ENCODE measurements at regions not wholly inside any gene's neighbourhood (a gene's known extent, or its start where the extent isn't known, plus 50 kb on each side); places are given as distances from the start of the nearest gene placed in this dataset.

GRCh38 chr10:114885443-114885842 is 52.6 kb upstream of the TRUB1 start:
- peaks cover 1% of the 10 kb centered on the region for H3K9me3 Mint-ChIP-seq (ENCODE audit: unreplicated experiment)
- peaks cover 3% of the 10 kb centered on the region for H3K27me3 Mint-ChIP-seq (ENCODE audit: unreplicated experiment)
- TF ChIP-seq CTCF (IDR thresholded peaks at IDR 0.05; ENCODE audit: partially characterized antibody, unreplicated experiment): no peak
- peaks cover 9% of the 10 kb centered on the region for H3K4me1 Mint-ChIP-seq (ENCODE audit: low read depth, unreplicated experiment)
- no peak for DNase-seq
- no peak overlapping the region for H3K4me3 Mint-ChIP-seq (ENCODE audit: unreplicated experiment)
- no peak overlapping the region for H3K27ac Mint-ChIP-seq (ENCODE audit: unreplicated experiment)
- H3K36me3 Mint-ChIP-seq (ENCODE audit: unreplicated experiment): no peaks in the 10 kb centered on the region

Measured in glutamatergic neuron (in vitro differentiated cells).